ENCODE measurements at regions not wholly inside any gene's neighbourhood (a gene's known extent, or its start where the extent isn't known, plus 50 kb on each side); places are given as distances from the start of the nearest gene placed in this dataset.
"Not testable (repeated sequence)": the region's sequence is repeated elsewhere in the genome, so short reads cannot be mapped to it uniquely, and the experiment has no call there.

DNA sequence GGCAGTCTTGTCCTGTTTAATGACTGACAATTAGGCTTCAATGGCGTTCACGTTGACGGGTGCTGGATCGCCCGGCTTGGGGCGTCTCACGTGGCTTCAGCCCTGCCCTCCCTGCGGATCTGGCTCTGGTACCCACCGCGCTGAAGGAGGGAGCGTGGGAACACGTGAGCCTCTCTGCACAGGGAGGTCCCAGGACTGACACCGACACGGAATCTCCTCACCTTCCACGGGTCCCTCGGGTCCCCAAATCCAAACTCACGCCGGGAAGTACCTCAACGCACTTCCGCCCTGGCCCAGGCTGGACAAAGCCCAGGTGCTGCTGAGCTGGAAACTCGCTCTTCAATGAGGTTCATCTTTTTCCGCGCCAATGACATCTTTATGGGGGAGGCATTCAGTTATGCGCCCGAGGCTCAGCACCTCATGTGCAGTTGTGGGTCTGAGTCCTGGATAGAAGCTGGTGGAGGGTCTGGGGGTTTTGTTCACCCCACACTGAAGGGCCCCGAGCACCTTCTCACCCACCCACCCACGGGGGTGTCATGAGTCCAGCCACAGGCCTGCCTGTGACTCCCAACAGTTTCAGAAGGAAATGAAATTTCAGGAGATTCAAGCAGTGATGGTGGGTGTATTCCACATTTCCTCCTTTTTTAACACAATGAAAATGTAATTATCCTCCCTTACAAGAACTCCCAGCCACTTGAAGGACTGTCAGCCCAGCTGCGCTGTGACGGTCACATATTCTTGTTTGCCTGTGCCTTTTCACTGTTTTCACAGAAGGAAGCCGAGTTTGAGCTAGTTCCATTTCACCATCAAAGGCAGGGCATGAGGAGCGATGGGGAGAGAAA is 251.7 kb upstream of the SFSWAP start:
- DNase-seq = no peak

- DNase-seq = no peak
Measured at GRCh38 chr12:131459773-131460365, 251.0 kb upstream of the SFSWAP start.

DNA sequence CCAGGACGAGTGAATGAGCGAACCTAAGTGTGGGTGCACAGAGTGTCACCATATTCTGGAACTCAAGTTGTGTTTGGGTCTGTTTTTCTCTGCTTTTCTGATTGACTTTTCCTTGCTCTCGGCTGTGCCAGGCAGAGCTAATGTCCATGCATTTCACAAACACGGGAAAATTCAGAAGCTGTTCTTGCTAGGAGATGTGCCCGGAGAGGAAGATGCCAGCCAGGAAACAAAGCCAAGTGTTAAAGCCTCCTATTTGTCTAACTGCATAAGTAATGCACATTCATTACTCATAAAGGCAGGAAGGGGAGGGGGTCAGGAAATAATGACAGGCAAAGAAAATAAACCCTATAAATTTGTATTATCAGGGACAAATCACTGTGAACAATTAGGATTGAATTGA is 250.4 kb upstream of the SFSWAP start:
- no peak for DNase-seq

DNA sequence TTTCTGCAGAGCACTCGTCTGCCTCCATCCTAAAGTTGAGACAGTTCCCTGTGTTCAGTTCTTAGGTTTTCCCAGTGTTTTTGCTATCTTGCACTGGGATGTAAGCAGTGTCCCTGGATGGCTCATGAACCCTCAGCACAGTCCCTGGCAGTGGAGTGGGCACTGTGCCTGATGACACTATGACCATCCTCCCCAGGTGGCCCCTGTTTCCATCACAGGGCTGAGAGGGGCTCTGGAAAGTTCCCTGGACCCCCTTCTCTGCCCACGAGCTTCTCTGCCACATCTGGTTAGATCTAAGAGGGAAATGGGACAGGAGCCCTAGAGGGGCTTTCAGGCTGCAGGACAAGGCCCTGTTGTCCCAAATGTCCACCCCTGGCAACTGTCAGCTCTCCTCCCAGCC is 249.8 kb upstream of the SFSWAP start:
- DNase-seq = no peak

DNA sequence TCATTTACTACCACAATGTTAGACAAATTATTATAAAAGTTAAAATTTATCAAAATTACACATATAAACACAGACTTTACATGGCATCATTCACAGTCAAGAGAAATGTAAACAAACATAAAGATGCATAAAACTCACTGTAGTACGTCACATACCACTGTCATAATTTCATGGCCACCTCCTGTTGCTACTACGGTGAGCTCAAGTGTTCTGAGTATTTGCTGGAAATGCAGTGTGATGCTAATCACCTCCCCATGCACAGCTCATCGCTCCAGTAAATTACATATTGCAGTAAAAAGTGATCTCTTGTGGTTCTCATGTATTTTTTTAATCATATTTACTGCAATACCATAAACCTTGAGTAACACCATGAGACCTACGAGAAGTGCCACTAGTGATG is 247.7 kb upstream of the SFSWAP start:
- no peak for DNase-seq

DNA sequence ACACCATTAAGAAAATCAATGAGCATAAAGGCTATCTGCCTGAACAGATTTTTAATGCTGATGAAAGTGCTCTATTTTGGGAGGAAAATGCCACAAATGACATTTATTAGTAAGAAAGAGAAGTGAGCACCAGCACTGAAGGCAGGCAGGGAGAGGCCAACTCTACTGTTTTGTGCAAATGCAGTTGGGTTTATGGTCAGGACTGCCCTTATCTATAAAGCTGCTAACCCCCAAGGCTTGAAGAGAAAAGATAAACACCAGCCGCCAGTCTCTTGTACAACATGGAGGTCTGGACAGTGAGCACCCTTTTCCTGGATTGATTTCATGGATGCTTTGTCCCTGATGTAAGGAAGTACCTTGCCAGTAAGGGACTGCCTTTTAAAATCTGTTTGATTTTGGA is 246.8 kb upstream of the SFSWAP start:
- DNase-seq = no peak

GRCh38 chr12:131466306-131466705 is 244.6 kb upstream of the SFSWAP start:
- no peak for DNase-seq

DNA sequence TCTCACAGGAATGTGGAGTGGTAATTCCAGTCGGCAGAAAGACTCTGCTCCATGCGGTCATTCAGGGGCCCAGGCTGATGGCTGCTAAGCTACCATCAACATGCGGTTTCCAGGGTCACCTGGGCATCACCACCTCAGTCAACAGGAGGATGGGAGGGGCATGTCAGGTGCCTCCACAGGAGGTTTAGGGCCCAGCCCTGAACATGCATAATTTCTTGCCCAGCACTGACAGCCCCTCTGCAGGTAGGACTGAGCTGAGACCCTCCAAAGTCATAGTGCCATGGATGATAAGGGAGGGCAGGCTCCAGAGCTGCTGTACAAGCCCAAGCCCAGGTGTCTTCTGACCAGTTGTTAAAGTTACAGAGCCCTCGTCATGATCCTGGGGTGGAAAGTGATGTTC is 244.0 kb upstream of the SFSWAP start:
- no peak for DNase-seq

DNA sequence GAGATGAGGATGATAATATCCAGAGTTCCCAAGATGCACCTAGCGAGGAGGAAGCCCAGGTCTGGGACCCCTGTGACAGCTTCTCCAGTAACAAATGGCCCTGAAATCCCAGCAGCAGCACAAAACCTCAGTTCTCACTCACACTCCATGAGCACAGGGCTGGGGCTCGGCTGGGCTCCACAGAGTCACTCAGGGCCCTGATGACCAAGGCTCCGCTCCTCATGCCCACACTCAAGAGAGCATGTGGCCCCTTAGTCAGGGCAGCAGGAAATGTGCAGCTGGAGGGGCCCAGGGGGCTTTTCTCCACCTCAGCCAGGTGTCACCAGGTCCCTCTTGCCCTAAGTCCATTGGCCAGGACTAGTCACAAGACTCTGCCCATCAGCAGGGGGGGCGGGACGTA is 242.7 kb upstream of the SFSWAP start:
- DNase-seq = no peak

GRCh38 chr12:131469945-131470344 is 240.9 kb upstream of the SFSWAP start:
- DNase-seq = not testable (repeated sequence)

DNA sequence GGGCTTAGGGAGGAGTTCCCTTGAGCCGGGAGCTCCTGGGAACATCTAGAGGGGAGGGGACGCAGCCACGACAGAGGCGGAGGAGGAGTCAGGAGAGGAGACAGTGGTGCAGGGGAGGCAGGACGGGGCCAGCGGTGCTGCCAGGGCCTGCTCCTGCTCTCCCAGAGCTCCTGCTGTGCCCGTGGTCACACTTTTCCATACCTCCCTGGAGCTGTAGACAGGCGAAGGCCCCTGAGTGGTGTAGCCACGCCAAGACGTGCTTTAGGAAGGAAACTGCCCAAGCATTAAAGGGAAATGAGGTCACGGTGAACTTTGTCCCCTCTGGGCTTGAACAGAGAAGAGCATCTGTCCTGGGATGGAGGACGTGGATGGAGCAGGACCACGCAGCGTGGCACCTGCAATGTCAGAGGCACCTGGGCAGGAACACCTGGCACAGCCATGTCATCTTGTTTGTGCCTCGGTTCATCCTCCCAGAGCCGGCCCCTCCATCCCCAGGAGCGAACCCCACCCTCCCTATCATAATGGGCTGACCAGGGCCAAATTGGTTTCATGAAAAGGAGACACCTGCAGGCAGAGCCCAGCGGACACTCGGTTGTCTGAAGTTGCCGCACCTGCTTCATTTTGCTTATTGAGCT is 239.5 kb upstream of the SFSWAP start:
- DNase-seq = peak; percentile 6

- no peak for DNase-seq
Measured at GRCh38 chr12:131471946-131472732, 238.8 kb upstream of the SFSWAP start.

DNA sequence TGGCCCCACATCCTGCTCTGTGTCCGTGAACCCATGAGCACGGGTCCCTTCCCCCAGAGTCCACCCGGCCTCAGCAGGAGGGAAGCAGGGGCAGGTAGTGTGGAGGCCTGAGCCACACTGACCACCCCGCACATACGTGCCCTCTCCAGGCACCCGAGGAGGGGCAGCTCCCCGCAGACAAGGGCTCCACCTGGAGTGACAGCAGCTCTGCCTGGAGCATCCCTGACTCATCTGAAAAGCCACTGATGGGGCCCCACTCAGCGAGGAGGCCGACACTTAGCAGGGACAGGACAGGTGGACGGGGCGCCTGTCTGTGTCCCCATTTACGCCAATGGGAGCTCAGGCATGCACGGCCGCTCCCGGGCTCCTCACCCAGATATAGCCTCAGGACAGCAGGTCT is 237.6 kb upstream of the SFSWAP start:
- DNase-seq = no peak

DNA sequence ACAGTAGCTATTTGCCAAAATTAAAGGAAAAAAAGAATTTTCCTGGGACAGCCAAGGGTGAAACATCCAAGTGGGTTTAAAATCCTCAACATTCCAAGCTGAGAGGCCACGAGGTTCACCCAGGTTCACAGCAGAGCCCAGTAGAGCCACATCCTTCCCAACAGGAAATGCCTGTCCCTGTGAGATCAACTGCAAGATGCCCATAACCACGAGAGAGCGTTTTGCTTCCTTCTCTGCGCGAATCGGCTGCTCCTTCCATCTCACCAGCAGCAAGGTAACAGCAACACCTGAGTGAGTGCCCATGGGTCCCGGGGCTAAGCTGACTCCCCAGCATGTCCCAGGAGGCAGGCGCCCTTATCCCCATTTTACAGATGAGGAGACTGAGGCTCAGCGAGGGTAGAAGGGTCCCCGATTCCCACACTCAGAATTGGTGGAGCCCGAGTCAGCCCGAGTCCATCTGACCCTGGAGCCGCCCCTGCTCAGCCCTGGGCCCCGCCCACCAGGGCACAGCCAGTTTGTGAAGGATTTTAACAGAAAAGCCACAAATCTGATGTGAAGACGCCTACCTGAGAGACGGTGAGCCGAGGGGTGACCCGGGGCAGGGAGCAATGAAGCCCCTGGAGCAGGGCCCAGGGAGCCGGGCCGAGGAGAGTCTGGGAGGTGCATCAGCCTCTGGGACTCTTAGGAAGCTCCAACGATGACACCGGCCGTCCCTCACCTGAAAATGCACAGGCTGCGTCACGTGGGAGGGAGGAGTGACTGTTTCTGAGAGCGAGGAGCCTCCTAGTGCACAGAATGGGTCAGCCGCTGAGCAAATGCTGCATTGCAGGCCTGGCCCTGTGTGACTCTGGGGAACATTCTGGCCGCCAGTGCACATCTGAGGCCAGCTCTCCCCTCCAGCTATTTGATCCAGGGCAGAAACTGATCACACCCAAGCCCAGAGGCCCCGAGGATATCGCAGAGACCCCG is 236.9 kb upstream of the SFSWAP start:
- DNase-seq = no peak

DNA sequence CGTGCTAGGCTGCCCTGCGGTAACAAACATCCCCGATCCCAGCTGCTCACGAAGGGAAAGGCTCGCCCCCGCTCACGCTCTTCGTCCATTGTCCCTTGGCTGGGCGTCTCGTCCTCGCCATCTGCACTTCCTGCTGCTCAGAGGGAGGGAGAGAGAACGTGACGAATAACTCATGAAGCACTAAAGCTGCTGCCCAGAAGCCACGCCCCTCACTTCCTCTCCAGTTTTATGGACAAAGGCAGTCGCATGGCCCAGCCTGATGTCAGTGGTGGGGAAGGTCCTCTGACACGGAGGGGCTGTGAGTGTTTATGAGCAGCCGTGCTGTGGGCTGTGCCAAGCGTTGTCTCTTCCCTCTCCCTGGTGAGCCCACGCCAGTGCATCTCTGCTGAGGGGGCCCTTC is 235.9 kb upstream of the SFSWAP start:
- not testable (repeated sequence) for DNase-seq

- DNase-seq = no peak
Measured at GRCh38 chr12:131477613-131478012, 233.3 kb upstream of the SFSWAP start.

DNA sequence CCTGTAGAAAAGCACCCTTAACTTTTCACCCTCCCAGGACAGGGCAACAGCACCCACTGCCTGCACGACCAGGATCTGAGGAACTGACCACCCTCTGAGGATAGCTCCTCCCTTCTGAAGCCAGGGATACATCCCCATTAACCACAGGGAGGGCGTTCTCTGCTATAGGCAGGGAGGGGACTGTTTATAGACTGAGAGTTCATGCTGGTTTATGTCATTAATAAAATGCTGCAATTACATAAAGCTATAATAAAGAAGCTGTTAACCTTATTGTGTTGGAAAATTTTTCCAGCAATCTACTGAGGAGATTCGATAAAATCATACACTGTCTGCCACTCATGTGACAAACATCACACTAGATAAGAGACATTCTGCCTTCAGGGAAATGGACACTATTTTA is 232.4 kb upstream of the SFSWAP start:
- no peak for DNase-seq

- DNase-seq = no peak
Measured at GRCh38 chr12:131482199-131482598, 228.7 kb upstream of the SFSWAP start.

DNA sequence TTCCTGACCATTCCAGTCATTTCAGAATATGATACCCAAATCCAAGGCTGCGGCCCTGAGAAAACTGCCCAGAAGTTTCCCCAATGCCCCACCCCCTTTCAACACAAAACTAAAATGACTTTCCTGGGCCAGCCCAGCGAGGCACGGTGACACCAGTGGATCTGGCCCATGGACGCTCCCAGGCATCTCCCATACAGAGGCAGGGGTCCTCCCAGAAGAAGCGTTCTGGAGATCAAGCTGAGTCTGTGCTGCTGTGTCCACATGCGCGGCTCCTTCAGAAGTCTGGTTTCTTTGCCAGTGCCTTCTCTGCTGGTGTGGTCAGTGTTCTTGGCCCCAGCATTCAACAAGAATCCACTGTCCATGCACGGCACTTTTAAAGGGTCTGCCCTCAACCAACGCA is 228.2 kb upstream of the SFSWAP start:
- no peak for DNase-seq

DNA sequence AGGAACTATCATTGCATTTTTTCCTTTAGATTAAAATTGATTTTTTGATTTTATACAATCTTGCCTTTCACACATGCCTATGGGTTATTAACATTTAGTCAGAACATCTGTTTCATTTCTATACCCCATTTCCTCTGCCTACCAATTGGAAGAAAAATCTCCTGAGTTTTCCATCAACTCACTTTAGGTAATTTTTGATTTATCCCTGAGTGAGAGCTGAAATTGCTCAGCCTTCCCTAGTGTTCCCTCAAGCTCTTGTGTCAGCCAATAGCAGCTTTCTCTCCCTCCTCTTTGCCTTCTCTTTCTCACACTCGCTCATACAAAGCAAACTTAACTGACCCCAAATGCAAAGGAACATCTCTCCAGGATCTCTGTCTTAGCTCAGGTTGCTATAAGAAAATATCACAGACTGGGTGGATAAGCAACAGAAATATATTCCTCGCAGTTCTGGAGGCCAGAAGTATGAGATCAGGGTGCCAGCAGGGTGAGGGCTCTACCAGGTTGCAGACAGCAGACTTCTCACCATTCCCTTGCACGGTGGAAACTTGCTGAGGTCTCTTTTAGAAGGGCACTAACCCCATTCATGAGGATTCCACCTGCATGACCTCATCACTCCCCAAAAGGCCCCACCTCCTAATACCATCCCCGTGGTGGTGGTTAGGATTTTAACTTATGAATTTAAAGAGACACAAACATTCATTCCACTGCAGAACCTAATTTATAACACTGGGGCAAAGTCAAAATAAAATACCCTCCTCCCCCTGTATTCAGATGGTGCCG is 224.2 kb upstream of the SFSWAP start:
- DNase-seq = no peak

Data from right kidney (tissue), 1 donor.